Brain microvascular endothelial cell (primary cell): ENCODE measurements at regions not wholly inside any gene's neighbourhood (a gene's known extent, or its start where the extent isn't known, plus 50 kb on each side); places are given as distances from the start of the nearest gene placed in this dataset.

Experiments used
- DNase-seq: peaks from one replicate; pipeline ENCODE4 v3.0.0-alpha.2; 2020
- H3K27ac ChIP-seq: fragments of 250-450 bp; sonication (Bioruptor Pico); 2 replicates; pipeline ENCODE4 v1.5.1; 2020; ENCODE audit warnings: mild to moderate bottlenecking, moderate library complexity
- H3K27me3 ChIP-seq: fragments of 250-450 bp; sonication (Bioruptor Pico); replicated peaks from 2 replicates; pipeline ENCODE4 v1.5.1; 2020; ENCODE audit warnings: mild to moderate bottlenecking
- H3K36me3 ChIP-seq: fragments of 250-450 bp; sonication (Bioruptor Pico); replicated peaks from 2 replicates; pipeline ENCODE4 v1.5.1; 2020; ENCODE audit warnings: mild to moderate bottlenecking
- H3K4me3 ChIP-seq: 2 replicates; pipeline ENCODE4 v1.5.1; 2011; ENCODE audit warnings: low read depth, mild to moderate bottlenecking, control low read depth, low read length, moderate library complexity
- CTCF ChIP-seq: IDR thresholded peaks from 2 replicates; pipeline ENCODE4 v1.5.1; 2011; ENCODE audit warnings: low read depth, mild to moderate bottlenecking, moderate library complexity, low read length, control low read depth, inconsistent platforms; ENCODE audit errors: missing control alignments
- in situ Hi-C: cut with HindIII; loops from 2 replicates; pipeline ENCODE4 v1.10.0; 2017; ENCODE audit warnings: low sequenced_read_pairs, low pct_ligation_motif_present

- no peak for TF ChIP-seq CTCF
Observed at GRCh38 chr2:239744706-239745340, 280.3 kb downstream of the NDUFA10 start.

GRCh38 chr2:239743206-239743605 is 281.9 kb downstream of the NDUFA10 start:
- no peak for DNase-seq
- Histone ChIP-seq H3K4me3 (no peak overlapping the region), H3K27ac (no peak overlapping the region), H3K27me3 (no peaks in the 10 kb centered on the region), H3K36me3 (no peaks in the 10 kb centered on the region)
- in situ Hi-C loops: no loop called here
- TF ChIP-seq CTCF: no peak

More at GRCh38 chr2:239744706-239745340, 280.3 kb downstream of the NDUFA10 start:
- in situ Hi-C loops: no loop called here
- no peaks in the 10 kb centered on the region for H3K36me3 ChIP-seq
- DNase-seq: no peak
- no peak overlapping the region for H3K27ac ChIP-seq
- no peaks in the 10 kb centered on the region for H3K27me3 ChIP-seq
- no peak overlapping the region for H3K4me3 ChIP-seq

- no peaks in the 10 kb centered on the region for H3K27me3 ChIP-seq
- no peaks in the 10 kb centered on the region for H3K36me3 ChIP-seq
- no peak overlapping the region for H3K4me3 ChIP-seq
- no peak for DNase-seq
- no peak overlapping the region for H3K27ac ChIP-seq
- in situ Hi-C loops: no loop called here
- TF ChIP-seq CTCF: no peak
Observed at GRCh38 chr2:239742377-239742776, 282.8 kb downstream of the NDUFA10 start.

GRCh38 chr2:239739206-239739605 is 285.9 kb downstream of the NDUFA10 start:
- no peaks in the 10 kb centered on the region for H3K27me3 ChIP-seq
- H3K27ac ChIP-seq: no peak overlapping the region
- no peak for DNase-seq
- no peak overlapping the region for H3K4me3 ChIP-seq
- no peaks in the 10 kb centered on the region for H3K36me3 ChIP-seq
- TF ChIP-seq CTCF: no peak
- in situ Hi-C loops: no loop called here

GRCh38 chr2:239738159-239738558 is 287.0 kb downstream of the NDUFA10 start:
- H3K27me3 ChIP-seq: no peaks in the 10 kb centered on the region
- no peaks in the 10 kb centered on the region for H3K36me3 ChIP-seq
- in situ Hi-C loops: no loop called here
- H3K27ac ChIP-seq: no peak overlapping the region
- no peak for TF ChIP-seq CTCF
- no peak for DNase-seq
- no peak overlapping the region for H3K4me3 ChIP-seq

- in situ Hi-C loops: no loop called here
- TF ChIP-seq CTCF: no peak
- DNase-seq: no peak
- H3K27ac ChIP-seq: no peak overlapping the region
- no peaks in the 10 kb centered on the region for H3K27me3 ChIP-seq
- H3K4me3 ChIP-seq: no peak overlapping the region
- no peaks in the 10 kb centered on the region for H3K36me3 ChIP-seq
Observed at GRCh38 chr2:239737144-239737463, 288.0 kb downstream of the NDUFA10 start.
